IMR-90 (cell line): ENCODE measurements at regions not wholly inside any gene's neighbourhood (a gene's known extent, or its start where the extent isn't known, plus 50 kb on each side); places are given as distances from the start of the nearest gene placed in this dataset.

Source experiments
- ATAC-seq: fragments of 200-7000 bp; cut with Tn5 transposase; 2 replicates; pipeline ENCODE4 v1.9.1; 2020; ENCODE audit warnings: low read depth, mild to moderate bottlenecking, moderate library complexity
- BruUV-seq: library from RNA; stranded (reverse); fragments of 400-500 nt; replicated peaks from 2 replicates; lab custom pipeline; 2021; lab: Mats Ljungman, UMichigan
- CTCF ChIA-PET: fragments of 300-600 bp; formaldehyde crosslinking; extraction: SDS; loops from one replicate; lab custom pipeline; 2021; ENCODE audit warnings: antibody characterized with exemption; lab: Yijun Ruan, JAX
- POLR2A ChIA-PET: fragments of 300-600 bp; sonication (Branson Sonifier 250); formaldehyde crosslinking; loops from one replicate; lab custom pipeline; 2022; ENCODE audit warnings: antibody characterized with exemption; ENCODE audit not compliant: unreplicated experiment; lab: Charles Lee
- DNase-seq: peaks from one replicate; pipeline ENCODE4 v3.0.0; 2013
- H2AFZ ChIP-seq: replicated peaks from 2 replicates; pipeline ENCODE3; 2013; ENCODE audit warnings: low read length, mild to moderate bottlenecking; ENCODE audit not compliant: poor library complexity
- H2AK5ac ChIP-seq: 2 replicates; pipeline ENCODE4 v1.6.1; 2013; ENCODE audit warnings: low read depth, low read length, inconsistent platforms
- H2AK9ac ChIP-seq: replicated peaks from 2 replicates; pipeline ENCODE3; 2013; ENCODE audit warnings: mild to moderate bottlenecking, low read depth, low read length, moderate library complexity; ENCODE audit not compliant: poor library complexity
- H2BK120ac ChIP-seq: 2 replicates; pipeline ENCODE4 v1.6.1; 2013; ENCODE audit warnings: low read depth, low read length, inconsistent platforms
- H2BK15ac ChIP-seq: 3 replicates; pipeline ENCODE4 v1.6.1; 2013; ENCODE audit warnings: low read depth, low read length, inconsistent platforms
- H2BK20ac ChIP-seq: 2 replicates; pipeline ENCODE4 v1.6.1; 2013; ENCODE audit warnings: low read depth, mild to moderate bottlenecking, inconsistent platforms, low read length, moderate library complexity
- H2BK5ac ChIP-seq: 2 replicates; pipeline ENCODE4 v1.6.1; 2013; ENCODE audit warnings: mild to moderate bottlenecking, low read depth, low read length, inconsistent platforms; ENCODE audit not compliant: poor library complexity, severe bottlenecking
- H3K14ac ChIP-seq: replicated peaks from 2 replicates; pipeline ENCODE4 v1.6.1; 2013; ENCODE audit warnings: low read depth, low read length, inconsistent platforms
- H3K18ac ChIP-seq: 2 replicates; pipeline ENCODE4 v1.6.1; 2013; ENCODE audit warnings: low read depth, low read length, control low read depth
- H3K23ac ChIP-seq: 2 replicates; pipeline ENCODE4 v1.6.1; 2013; ENCODE audit warnings: low read depth, low read length, inconsistent platforms
- H3K27ac ChIP-seq: 2 replicates; pipeline ENCODE4 v1.5.1; 2013; ENCODE audit warnings: mild to moderate bottlenecking, control low read depth, low read length; ENCODE audit not compliant: insufficient read depth
- H3K27me3 ChIP-seq: 2 replicates; pipeline ENCODE4 v1.6.1; 2013; ENCODE audit warnings: low read length; ENCODE audit not compliant: control insufficient read depth, insufficient read depth
- H3K36me3 ChIP-seq: 2 replicates; pipeline ENCODE4 v1.6.1; 2013; ENCODE audit warnings: low read length, mixed read lengths; ENCODE audit not compliant: control insufficient read depth, insufficient read depth
- H3K4ac ChIP-seq: 2 replicates; pipeline ENCODE4 v1.6.1; 2013; ENCODE audit warnings: low read depth, low read length, inconsistent platforms
- H3K4me1 ChIP-seq: 2 replicates; pipeline ENCODE4 v1.6.1; 2013; ENCODE audit warnings: low read length, mixed read lengths; ENCODE audit not compliant: control insufficient read depth, insufficient read depth
- H3K4me2 ChIP-seq: 2 replicates; pipeline ENCODE4 v1.6.1; 2013; ENCODE audit warnings: low read depth, mild to moderate bottlenecking, control low read depth, low read length, moderate library complexity
- H3K4me3 ChIP-seq: 2 replicates; pipeline ENCODE4 v1.5.1; 2013; ENCODE audit warnings: low read depth, mild to moderate bottlenecking, control low read depth, low read length, moderate library complexity; ENCODE audit not compliant: insufficient read depth
- H3K56ac ChIP-seq: 2 replicates; pipeline ENCODE4 v1.6.1; 2013; ENCODE audit warnings: low read length, inconsistent platforms; ENCODE audit not compliant: insufficient read depth; ENCODE audit errors: extremely low read depth
- H3K79me1 ChIP-seq, 2 experiments: 2 replicates each; pipeline ENCODE4 v1.6.1; 2013; ENCODE audit warnings: low read length in 2 of 2, inconsistent platforms in 1 of 2, low read depth in 1 of 2
- H3K9ac ChIP-seq: 2 replicates; pipeline ENCODE4 v1.6.1; 2013; ENCODE audit warnings: low read depth, low read length, control low read depth
- H3K9me1 ChIP-seq: 2 replicates; pipeline ENCODE4 v1.6.1; 2013; ENCODE audit warnings: low read length, inconsistent platforms; ENCODE audit not compliant: insufficient read depth
- H3K9me3 ChIP-seq: 2 replicates; pipeline ENCODE4 v1.6.1; 2013; ENCODE audit warnings: low read length; ENCODE audit not compliant: control insufficient read depth, insufficient read depth
- H4K20me1 ChIP-seq: 2 replicates; pipeline ENCODE4 v1.6.1; 2013; ENCODE audit warnings: low read length, inconsistent platforms; ENCODE audit not compliant: insufficient read depth
- H4K5ac ChIP-seq: 2 replicates; pipeline ENCODE4 v1.6.1; 2013; ENCODE audit warnings: mild to moderate bottlenecking, low read depth, low read length, control low read depth
- H4K8ac ChIP-seq, 2 experiments: 2 replicates each; pipeline ENCODE4 v1.6.1; 2013; ENCODE audit warnings: low read depth in 2 of 2, low read length in 2 of 2, control low read depth in 1 of 2, inconsistent platforms in 1 of 2
- H4K91ac ChIP-seq: 2 replicates; pipeline ENCODE4 v1.6.1; 2013; ENCODE audit warnings: low read depth, low read length, inconsistent platforms; ENCODE audit not compliant: insufficient read depth
- BHLHE40 ChIP-seq: fragments of 150-350 bp; IDR thresholded peaks from 2 replicates; pipeline ENCODE4 v1.6.1; 2016; ENCODE audit warnings: mild to moderate bottlenecking, low read depth, low read length
- CEBPB ChIP-seq: IDR thresholded peaks from 2 replicates; pipeline ENCODE4 v1.6.1; 2012; ENCODE audit warnings: low read depth, low read length, improper control_type of control experiment
- FOS ChIP-seq: fragments of 150-350 bp; IDR thresholded peaks from 2 replicates; pipeline ENCODE4 v1.6.1; 2016; ENCODE audit warnings: low read depth, low read length
- MXI1 ChIP-seq: IDR thresholded peaks from 2 replicates; pipeline ENCODE4 v1.6.1; 2012; ENCODE audit warnings: low read depth, mild to moderate bottlenecking, low read length, moderate library complexity, borderline replicate concordance
- RAD21 ChIP-seq: IDR thresholded peaks from 2 replicates; pipeline ENCODE4 v1.6.1; 2012; ENCODE audit warnings: low read length, improper control_type of control experiment
- RFX5 ChIP-seq: IDR thresholded peaks from 2 replicates; pipeline ENCODE4 v1.8.0; 2012; ENCODE audit warnings: low read depth, mild to moderate bottlenecking, low read length, moderate library complexity
- SMC3 ChIP-seq: fragments of 150-350 bp; IDR thresholded peaks from 2 replicates; pipeline ENCODE4 v1.6.1; 2016; ENCODE audit warnings: low read depth, mild to moderate bottlenecking, antibody characterized with exemption, low read length, moderate library complexity
- USF2 ChIP-seq: fragments of 150-350 bp; IDR thresholded peaks from 2 replicates; pipeline ENCODE4 v1.6.1; 2017; ENCODE audit warnings: mild to moderate bottlenecking, antibody characterized with exemption, low read length, low read depth
- WGBS, 2 experiments: methylation state at CpG; one replicate each; pipeline versions ENCODE4 v1.1.5 to v1.1.7; 2013; ENCODE audit warnings: missing lambda C conversion rate in 2 of 2; ENCODE audit not compliant: insufficient read length in 1 of 2; ENCODE audit errors: extremely low coverage in 2 of 2; 5-methylcytosine and 5-hydroxymethylcytosine counted together
- dilution Hi-C: fragments of 300-500 bp; cut with HindIII; formaldehyde crosslinking; loops from one replicate; pipeline ENCODE4 v1.14.3; 2018; ENCODE audit warnings: low sequenced_read_pairs; ENCODE audit not compliant: unreplicated experiment
- in situ Hi-C: fragments of 300-500 bp; cut with MboI; formaldehyde crosslinking; loops from 3 replicates; pipeline ENCODE4 v1.14.3; 2019; ENCODE audit warnings: low sequenced_read_pairs, inconsistent platforms, mixed read lengths
- intact Hi-C: fragments of 100-400 bp; cut with micrococcal nuclease; formaldehyde crosslinking; loops from 2 replicates; pipeline ENCODE4 v1.10.0; 2022
- TF ChIP-seq, protein P1 (sequence below): fragments of 150-350 bp; IDR thresholded peaks from 2 replicates; pipeline ENCODE4 v1.6.1; 2016; ENCODE audit warnings: low read depth, mild to moderate bottlenecking, low read length, moderate library complexity, borderline replicate concordance

- H3K4me2 ChIP-seq: no peak overlapping the region
- H2BK120ac ChIP-seq: no peak overlapping the region
- H2BK5ac ChIP-seq: no peak overlapping the region
- no peak overlapping the region for H3K4ac ChIP-seq
- no peak overlapping the region for H2BK20ac ChIP-seq
- dilution Hi-C loops: no loop called here
- no peak overlapping the region for H3K27ac ChIP-seq
- H3K18ac ChIP-seq: no peak overlapping the region
- BruUV-seq: no TSS peak
- no peak overlapping the region for H3K4me3 ChIP-seq
- ATAC-seq (no peak), DNase-seq (no peak)
- H3K36me3 ChIP-seq: no peaks in the 10 kb centered on the region
- H3K23ac ChIP-seq: no peak overlapping the region
- H4K5ac ChIP-seq: no peak overlapping the region
- no peak overlapping the region for H3K9ac ChIP-seq
- H2AK9ac ChIP-seq: no peak overlapping the region
- intact Hi-C loops: no loop called here
- no peak overlapping the region for H4K8ac ChIP-seq
- H3K56ac ChIP-seq: no peak overlapping the region
- H3K9me1 ChIP-seq: no peaks in the 10 kb centered on the region
- in situ Hi-C loops: no loop called here
- H3K14ac ChIP-seq: no peak overlapping the region
- no peak overlapping the region for H2BK15ac ChIP-seq
- H2AFZ ChIP-seq: peak overlapping the region; percentile 43
- H3K79me1 ChIP-seq: no peaks in the 10 kb centered on the region
- WGBS, 2 experiments: 87% methylated on average over 11 of the region's 15 CpGs; no CpG with 5 or more reads in 1 of the 2 experiments
- no peak overlapping the region for H4K91ac ChIP-seq
- POLR2A ChIA-PET: interaction anchor here (0.6 kb wide), 1 partner anchor 14 kb away, joined by 3 read pairs; no protein-coding TSS in a partner anchor
- H2AK5ac ChIP-seq: no peak overlapping the region
- TF ChIP-seq BHLHE40 (no peak), MXI1 (no peak), SMC3 (no peak), USF2 (no peak), CEBPB (no peak), RFX5 (no peak), RAD21 (no peak), FOS (no peak)
- TF ChIP-seq, protein P1, sequence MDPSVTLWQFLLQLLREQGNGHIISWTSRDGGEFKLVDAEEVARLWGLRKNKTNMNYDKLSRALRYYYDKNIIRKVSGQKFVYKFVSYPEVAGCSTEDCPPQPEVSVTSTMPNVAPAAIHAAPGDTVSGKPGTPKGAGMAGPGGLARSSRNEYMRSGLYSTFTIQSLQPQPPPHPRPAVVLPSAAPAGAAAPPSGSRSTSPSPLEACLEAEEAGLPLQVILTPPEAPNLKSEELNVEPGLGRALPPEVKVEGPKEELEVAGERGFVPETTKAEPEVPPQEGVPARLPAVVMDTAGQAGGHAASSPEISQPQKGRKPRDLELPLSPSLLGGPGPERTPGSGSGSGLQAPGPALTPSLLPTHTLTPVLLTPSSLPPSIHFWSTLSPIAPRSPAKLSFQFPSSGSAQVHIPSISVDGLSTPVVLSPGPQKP: no peak
- H3K4me1 ChIP-seq: no peaks in the 10 kb centered on the region
- H4K20me1 ChIP-seq: no peaks in the 10 kb centered on the region
- H3K27me3 ChIP-seq: peaks cover 24% of the 10 kb centered on the region; the same call in 1 of the 2 replicates
- CTCF ChIA-PET: no interaction called here
- H3K9me3 ChIP-seq: no peaks in the 10 kb centered on the region
Observed at GRCh38 chr6:166725571-166725970, 98.5 kb upstream of the RPS6KA2 start.
